ENCODE measurements at regions not wholly inside any gene's neighbourhood (a gene's known extent, or its start where the extent isn't known, plus 50 kb on each side); places are given as distances from the start of the nearest gene placed in this dataset.

- TF ChIP-seq CTCF (IDR thresholded peaks at IDR 0.05) (no peak), POLR2A (IDR thresholded peaks at IDR 0.05) (no peak)
Measured at GRCh38 chr12:66976526-66976925, 292.6 kb upstream of the CAND1 start.

Data from lower leg skin (tissue), 3 donors.